Activated B cell treated with CpG ODN at 0.5 μM for 24 hours (primary cell): ENCODE measurements at regions not wholly inside any gene's neighbourhood (a gene's known extent, or its start where the extent isn't known, plus 50 kb on each side); places are given as distances from the start of the nearest gene placed in this dataset.

Experiments used
- ATAC-seq: fragments of 200-7000 bp; cut with Tn5 transposase; one replicate; pipeline ENCODE4 v1.10.0; 2021; ENCODE audit warnings: low read depth, mild to moderate bottlenecking, moderate library complexity
- CTCF ChIA-PET: fragments of 350-600 bp; sonication (Branson Sonifier 250); formaldehyde crosslinking; loops from one replicate; lab custom pipeline; 2021; ENCODE audit warnings: antibody characterized with exemption; lab: Charles Lee
- POLR2A ChIA-PET: fragments of 350-600 bp; sonication (Branson Sonifier 250); formaldehyde crosslinking; loops from one replicate; lab custom pipeline; 2021; ENCODE audit warnings: antibody characterized with exemption; lab: Charles Lee
- DNase-seq: peaks from one replicate; pipeline ENCODE4 v3.0.0; 2022
- H3K27ac Mint-ChIP-seq: one replicate; pipeline ENCODE4 v1.8.0; 2020; ENCODE audit warnings: mixed read lengths
- H3K27me3 Mint-ChIP-seq: one replicate; pipeline ENCODE4 v1.8.0; 2021; ENCODE audit warnings: mixed read lengths
- H3K36me3 Mint-ChIP-seq: one replicate; pipeline ENCODE4 v1.8.0; 2021; ENCODE audit warnings: low read depth, mixed read lengths
- H3K4me1 Mint-ChIP-seq: one replicate; pipeline ENCODE4 v1.8.0; 2021; ENCODE audit warnings: mixed read lengths
- H3K4me3 Mint-ChIP-seq: one replicate; pipeline ENCODE4 v1.8.0; 2020; ENCODE audit warnings: mild to moderate bottlenecking, mixed read lengths
- H3K9me3 Mint-ChIP-seq: one replicate; pipeline ENCODE4 v1.8.0; 2020; ENCODE audit warnings: mixed read lengths
- CTCF ChIP-seq: fragments of 200-600 bp; IDR thresholded peaks from one replicate; pipeline ENCODE4 v1.8.0; 2022; ENCODE audit warnings: antibody characterized with exemption, mild to moderate bottlenecking
- intact Hi-C: fragments of 100-400 bp; cut with micrococcal nuclease; formaldehyde crosslinking; loops from one replicate; pipeline ENCODE4 v1.15.1; 2024

GRCh38 chr15:70194266-70194665 is 96.5 kb upstream of the TLE3 start:
- Mint-ChIP-seq H3K36me3 (no peaks in the 10 kb centered on the region), H3K4me3 (no peak overlapping the region), H3K9me3 (peaks cover 4% of the 10 kb centered on the region), H3K27ac (no peak overlapping the region), H3K4me1 (peaks cover 40% of the 10 kb centered on the region), H3K27me3 (peaks cover 7% of the 10 kb centered on the region)
- ChIA-PET POLR2A (no interaction called here), CTCF (no interaction called here)
- ATAC-seq (no peak), DNase-seq (no peak)
- TF ChIP-seq CTCF, result no peak
- intact Hi-C loops, result loop anchor here (10.0 kb wide), 1 partner anchor 619 kb away; no protein-coding TSS in a partner anchor

GRCh38 chr15:70193734-70194133 is 96.0 kb upstream of the TLE3 start:
- ATAC-seq (no peak), DNase-seq (no peak)
- H3K27me3 Mint-ChIP-seq, result peaks cover 7% of the 10 kb centered on the region
- peaks cover 4% of the 10 kb centered on the region for H3K9me3 Mint-ChIP-seq
- H3K27ac Mint-ChIP-seq, result no peak overlapping the region
- no peak overlapping the region for H3K4me3 Mint-ChIP-seq
- ChIA-PET POLR2A (no interaction called here), CTCF (no interaction called here)
- H3K36me3 Mint-ChIP-seq, result no peaks in the 10 kb centered on the region
- H3K4me1 Mint-ChIP-seq, result peaks cover 34% of the 10 kb centered on the region
- TF ChIP-seq CTCF, result no peak
- intact Hi-C loops, result loop anchor here (10.0 kb wide), 1 partner anchor 619 kb away; no protein-coding TSS in a partner anchor

- H3K27ac Mint-ChIP-seq, result no peak overlapping the region
- no peak overlapping the region for H3K4me3 Mint-ChIP-seq
- ChIA-PET CTCF (no interaction called here), POLR2A (interaction anchor here (0.6 kb wide), 1 partner anchor 11 kb away, joined by 6 read pairs; no protein-coding TSS in a partner anchor)
- DNase-seq (no peak), ATAC-seq (no peak)
- TF ChIP-seq CTCF, result no peak
- intact Hi-C loops, result loop anchor here (10.0 kb wide), 1 partner anchor 618 kb away; no protein-coding TSS in a partner anchor
- peaks cover 4% of the 10 kb centered on the region for H3K9me3 Mint-ChIP-seq
- H3K4me1 Mint-ChIP-seq, result peaks cover 22% of the 10 kb centered on the region
- H3K36me3 Mint-ChIP-seq, result no peaks in the 10 kb centered on the region
- H3K27me3 Mint-ChIP-seq, result peaks cover 4% of the 10 kb centered on the region
These were observed 94.8 kb upstream of the TLE3 start for GRCh38 chr15:70192490-70192889.

- no peak overlapping the region for H3K27ac Mint-ChIP-seq
- DNase-seq (no peak), ATAC-seq (no peak)
- H3K27me3 Mint-ChIP-seq, result peaks cover 4% of the 10 kb centered on the region
- intact Hi-C loops, result loop anchor here (10.0 kb wide), 1 partner anchor 617 kb away; no protein-coding TSS in a partner anchor
- peaks cover 17% of the 10 kb centered on the region for H3K4me1 Mint-ChIP-seq
- TF ChIP-seq CTCF, result no peak
- ChIA-PET CTCF (no interaction called here), POLR2A (interaction anchor here (0.6 kb wide), 1 partner anchor 12 kb away, joined by 6 read pairs; no protein-coding TSS in a partner anchor)
- no peaks in the 10 kb centered on the region for H3K36me3 Mint-ChIP-seq
- no peak overlapping the region for H3K4me3 Mint-ChIP-seq
- H3K9me3 Mint-ChIP-seq, result peaks cover 4% of the 10 kb centered on the region
These were observed 94.3 kb upstream of the TLE3 start for GRCh38 chr15:70192041-70192440.

GRCh38 chr15:70190965-70191364 is 93.2 kb upstream of the TLE3 start:
- ATAC-seq (no peak), DNase-seq (no peak)
- intact Hi-C loops, result loop anchor here (10.0 kb wide), 1 partner anchor 616 kb away; no protein-coding TSS in a partner anchor
- peaks cover 4% of the 10 kb centered on the region for H3K9me3 Mint-ChIP-seq
- ChIA-PET POLR2A (no interaction called here), CTCF (no interaction called here)
- TF ChIP-seq CTCF, result no peak
- peaks cover 8% of the 10 kb centered on the region for H3K4me1 Mint-ChIP-seq
- no peak overlapping the region for H3K27ac Mint-ChIP-seq
- no peak overlapping the region for H3K4me3 Mint-ChIP-seq
- H3K36me3 Mint-ChIP-seq, result no peaks in the 10 kb centered on the region
- H3K27me3 Mint-ChIP-seq, result peaks cover 4% of the 10 kb centered on the region
